ENCODE measurements at regions not wholly inside any gene's neighbourhood (a gene's known extent, or its start where the extent isn't known, plus 50 kb on each side); places are given as distances from the start of the nearest gene placed in this dataset.

GRCh38 chr1:80048716-80049115 is 1042.2 kb upstream of the ADGRL4 start:
- H3K9me3 ChIP-seq (replicated peaks; ENCODE audit: insufficient read depth, low read length): no peaks in the 10 kb centered on the region
- no peak overlapping the region for H3K27ac ChIP-seq (ENCODE audit: low read length)
- H3K27me3 ChIP-seq (replicated peaks; ENCODE audit: insufficient read depth, low read length): no peaks in the 10 kb centered on the region
- no peaks in the 10 kb centered on the region for H4K20me1 ChIP-seq (ENCODE audit: insufficient read depth, low read length)
- H3K79me2 ChIP-seq (ENCODE audit: low read length): no peaks in the 10 kb centered on the region
- H3K4me1 ChIP-seq (ENCODE audit: low read length): no peaks in the 10 kb centered on the region
- H3K4me2 ChIP-seq (ENCODE audit: low read depth, low read length): no peak overlapping the region
- no peaks in the 10 kb centered on the region for H3F3A ChIP-seq (ENCODE audit: insufficient read depth, low read length)
- TF ChIP-seq EZH2phosphoT487 (IDR thresholded peaks at IDR 0.05; ENCODE audit: low read length) (no peak), CTCF (IDR thresholded peaks at IDR 0.05; ENCODE audit: low read length) (no peak), EZH2 (optimal IDR thresholded peaks at IDR 0.05; ENCODE audit: low read depth, low read length) (no peak)
- no peak overlapping the region for H2AFZ ChIP-seq (ENCODE audit: low read length)
- H3K9ac ChIP-seq (ENCODE audit: low read length): no peak overlapping the region
- no peaks in the 10 kb centered on the region for H3K36me3 ChIP-seq (replicated peaks; ENCODE audit: insufficient read depth, low read length)
- H3K4me3 ChIP-seq (ENCODE audit: low read length): no peak overlapping the region
- DNase-seq: no peak
- H3K9me2 ChIP-seq (replicated peaks; ENCODE audit: insufficient read depth, low read length): no peaks in the 10 kb centered on the region

- Histone ChIP-seq H4K20me1 (ENCODE audit: insufficient read depth, low read length) (no peaks in the 10 kb centered on the region), H2AFZ (ENCODE audit: low read length) (no peak overlapping the region), H3K27ac (ENCODE audit: low read length) (no peak overlapping the region), H3K27me3 (replicated peaks; ENCODE audit: insufficient read depth, low read length) (no peaks in the 10 kb centered on the region), H3K9ac (ENCODE audit: low read length) (no peak overlapping the region), H3F3A (ENCODE audit: insufficient read depth, low read length) (no peaks in the 10 kb centered on the region), H3K79me2 (ENCODE audit: low read length) (no peaks in the 10 kb centered on the region), H3K4me1 (ENCODE audit: low read length) (no peaks in the 10 kb centered on the region), H3K4me2 (ENCODE audit: low read depth, low read length) (no peak overlapping the region), H3K9me3 (replicated peaks; ENCODE audit: insufficient read depth, low read length) (no peaks in the 10 kb centered on the region), H3K36me3 (replicated peaks; ENCODE audit: insufficient read depth, low read length) (no peaks in the 10 kb centered on the region), H3K4me3 (ENCODE audit: low read length) (no peak overlapping the region), H3K9me2 (replicated peaks; ENCODE audit: insufficient read depth, low read length) (no peaks in the 10 kb centered on the region)
- no peak for TF ChIP-seq EZH2 (optimal IDR thresholded peaks at IDR 0.05; ENCODE audit: low read depth, low read length)
- DNase-seq: no peak
Observed at GRCh38 chr1:80047791-80048190, 1041.3 kb upstream of the ADGRL4 start.

GRCh38 chr1:80044662-80045061 is 1038.1 kb upstream of the ADGRL4 start:
- no peak for DNase-seq
- Histone ChIP-seq H3K4me3 (ENCODE audit: low read length) (no peak overlapping the region), H3K9me2 (replicated peaks; ENCODE audit: insufficient read depth, low read length) (no peaks in the 10 kb centered on the region), H3K36me3 (replicated peaks; ENCODE audit: insufficient read depth, low read length) (no peaks in the 10 kb centered on the region), H3K27ac (ENCODE audit: low read length) (no peak overlapping the region), H3F3A (ENCODE audit: insufficient read depth, low read length) (no peaks in the 10 kb centered on the region), H3K79me2 (ENCODE audit: low read length) (no peaks in the 10 kb centered on the region), H3K9ac (ENCODE audit: low read length) (no peak overlapping the region), H3K4me1 (ENCODE audit: low read length) (no peaks in the 10 kb centered on the region), H3K9me3 (replicated peaks; ENCODE audit: insufficient read depth, low read length) (no peaks in the 10 kb centered on the region), H3K27me3 (replicated peaks; ENCODE audit: insufficient read depth, low read length) (no peaks in the 10 kb centered on the region), H3K4me2 (ENCODE audit: low read depth, low read length) (no peak overlapping the region), H2AFZ (ENCODE audit: low read length) (no peak overlapping the region), H4K20me1 (ENCODE audit: insufficient read depth, low read length) (no peaks in the 10 kb centered on the region)
- TF ChIP-seq EZH2phosphoT487 (IDR thresholded peaks at IDR 0.05; ENCODE audit: low read length) (no peak), EZH2 (optimal IDR thresholded peaks at IDR 0.05; ENCODE audit: low read depth, low read length) (no peak), CTCF (IDR thresholded peaks at IDR 0.05; ENCODE audit: low read length) (no peak)

GRCh38 chr1:80036690-80037432 is 1030.3 kb upstream of the ADGRL4 start:
- Histone ChIP-seq H3K9ac (ENCODE audit: low read length) (no peak overlapping the region), H3K4me3 (ENCODE audit: low read length) (no peak overlapping the region), H3K4me2 (ENCODE audit: low read depth, low read length) (no peak overlapping the region), H4K20me1 (ENCODE audit: insufficient read depth, low read length) (no peaks in the 10 kb centered on the region), H3K27me3 (replicated peaks; ENCODE audit: insufficient read depth, low read length) (no peaks in the 10 kb centered on the region), H3K27ac (ENCODE audit: low read length) (no peak overlapping the region), H2AFZ (ENCODE audit: low read length) (no peak overlapping the region), H3K9me3 (replicated peaks; ENCODE audit: insufficient read depth, low read length) (no peaks in the 10 kb centered on the region), H3F3A (ENCODE audit: insufficient read depth, low read length) (no peaks in the 10 kb centered on the region), H3K4me1 (ENCODE audit: low read length) (no peaks in the 10 kb centered on the region), H3K79me2 (ENCODE audit: low read length) (no peaks in the 10 kb centered on the region), H3K36me3 (replicated peaks; ENCODE audit: insufficient read depth, low read length) (no peaks in the 10 kb centered on the region), H3K9me2 (replicated peaks; ENCODE audit: insufficient read depth, low read length) (no peaks in the 10 kb centered on the region)
- no peak for TF ChIP-seq EZH2phosphoT487 (IDR thresholded peaks at IDR 0.05; ENCODE audit: low read length)
- no peak for TF ChIP-seq EZH2 (optimal IDR thresholded peaks at IDR 0.05; ENCODE audit: low read depth, low read length)
- TF ChIP-seq CTCF (IDR thresholded peaks at IDR 0.05; ENCODE audit: low read length): no peak
- DNase-seq: no peak

All from MM.1S (cell line).